ENCODE measurements at regions not wholly inside any gene's neighbourhood (a gene's known extent, or its start where the extent isn't known, plus 50 kb on each side); places are given as distances from the start of the nearest gene placed in this dataset.

- ChIA-PET CTCF (no interaction called here), POLR2A (no interaction called here)
- Mint-ChIP-seq H3K4me1 (no peaks in the 10 kb centered on the region), H3K9me3 (no peaks in the 10 kb centered on the region), H3K36me3 (ENCODE audit: low read depth) (no peaks in the 10 kb centered on the region), H3K4me3 (no peak overlapping the region), H3K27me3 (no peaks in the 10 kb centered on the region), H3K27ac (no peak overlapping the region)
- no peak for TF ChIP-seq CTCF (IDR thresholded peaks at IDR 0.05)
- no peak for DNase-seq
- ATAC-seq (ENCODE audit: low read depth): no peak
- intact Hi-C loops (cut with micrococcal nuclease): no loop called here
Measured at GRCh38 chr2:57681650-57682049, 365.0 kb upstream of the VRK2 start.

GRCh38 chr2:57685032-57685431 is 361.6 kb upstream of the VRK2 start:
- DNase-seq (no peak), ATAC-seq (ENCODE audit: low read depth) (no peak)
- intact Hi-C loops (cut with micrococcal nuclease): no loop called here
- Mint-ChIP-seq H3K36me3 (ENCODE audit: low read depth) (peaks cover 5% of the 10 kb centered on the region), H3K27me3 (no peaks in the 10 kb centered on the region), H3K9me3 (peaks cover 20% of the 10 kb centered on the region), H3K27ac (no peak overlapping the region), H3K4me1 (no peaks in the 10 kb centered on the region), H3K4me3 (no peak overlapping the region)
- ChIA-PET CTCF (no interaction called here), POLR2A (no interaction called here)
- TF ChIP-seq CTCF (IDR thresholded peaks at IDR 0.05): no peak

GRCh38 chr2:57692395-57692794 is 354.2 kb upstream of the VRK2 start:
- Mint-ChIP-seq H3K27me3 (no peaks in the 10 kb centered on the region), H3K4me1 (no peaks in the 10 kb centered on the region), H3K36me3 (ENCODE audit: low read depth) (peaks cover 5% of the 10 kb centered on the region), H3K9me3 (peaks cover 21% of the 10 kb centered on the region), H3K4me3 (no peak overlapping the region), H3K27ac (no peak overlapping the region)
- TF ChIP-seq CTCF (IDR thresholded peaks at IDR 0.05): no peak
- intact Hi-C loops (cut with micrococcal nuclease): no loop called here
- DNase-seq: no peak
- no peak for ATAC-seq (ENCODE audit: low read depth)
- ChIA-PET POLR2A (no interaction called here), CTCF (no interaction called here)

GRCh38 chr2:57693177-57693576 is 353.4 kb upstream of the VRK2 start:
- CTCF ChIA-PET: no interaction called here
- H3K27ac Mint-ChIP-seq: no peak overlapping the region
- intact Hi-C loops (cut with micrococcal nuclease): no loop called here
- H3K9me3 Mint-ChIP-seq: peaks cover 16% of the 10 kb centered on the region
- no peak for DNase-seq
- no peaks in the 10 kb centered on the region for H3K4me1 Mint-ChIP-seq
- no peak for TF ChIP-seq CTCF (IDR thresholded peaks at IDR 0.05)
- POLR2A ChIA-PET: no interaction called here
- H3K4me3 Mint-ChIP-seq: no peak overlapping the region
- no peak for ATAC-seq (ENCODE audit: low read depth)
- peaks cover 3% of the 10 kb centered on the region for H3K36me3 Mint-ChIP-seq (ENCODE audit: low read depth)
- no peaks in the 10 kb centered on the region for H3K27me3 Mint-ChIP-seq

GRCh38 chr2:57693965-57694364 is 352.6 kb upstream of the VRK2 start:
- Mint-ChIP-seq H3K4me3 (no peak overlapping the region), H3K27ac (no peak overlapping the region), H3K27me3 (no peaks in the 10 kb centered on the region), H3K4me1 (peaks cover under 1% of the 10 kb centered on the region), H3K9me3 (peaks cover 11% of the 10 kb centered on the region), H3K36me3 (ENCODE audit: low read depth) (peaks cover 2% of the 10 kb centered on the region)
- no peak for DNase-seq
- ChIA-PET POLR2A (no interaction called here), CTCF (no interaction called here)
- ATAC-seq (ENCODE audit: low read depth): no peak
- no peak for TF ChIP-seq CTCF (IDR thresholded peaks at IDR 0.05)
- intact Hi-C loops (cut with micrococcal nuclease): no loop called here

All from activated B cell treated with CpG ODN at 0.5 μM for 24 hours (primary cell).